PC-9 (cell line): ENCODE measurements at regions not wholly inside any gene's neighbourhood (a gene's known extent, or its start where the extent isn't known, plus 50 kb on each side); places are given as distances from the start of the nearest gene placed in this dataset.

Experiments used
- BruUV-seq: library from RNA; stranded (reverse); fragments of 400-500 nt; replicated peaks from 2 replicates; lab custom pipeline; 2021; lab: Mats Ljungman, UMichigan
- CTCF ChIA-PET: fragments of 300-600 bp; sonication (Branson Sonifier 250); formaldehyde crosslinking; loops from one replicate; lab custom pipeline; 2022; ENCODE audit warnings: antibody characterized with exemption; lab: Charles Lee
- POLR2A ChIA-PET: fragments of 300-600 bp; sonication (Branson Sonifier 250); formaldehyde crosslinking; loops from one replicate; lab custom pipeline; 2022; ENCODE audit warnings: antibody characterized with exemption; ENCODE audit not compliant: unreplicated experiment; lab: Charles Lee
- DNase-seq, 2 experiments: peaks; one replicate each; pipeline versions ENCODE4 v3.0.0 to v3.0.0-alpha.2; 2015 to 2022; ENCODE audit warnings: mixed read lengths in 1 of 2
- H2AFZ ChIP-seq: fragments of 200-600 bp; sonication (generic); 2 replicates; pipeline ENCODE4 v1.8.1; 2017; ENCODE audit warnings: antibody characterized with exemption
- H3F3A ChIP-seq: fragments of 200-600 bp; sonication (generic); 2 replicates; pipeline ENCODE4 v1.8.1; 2017; ENCODE audit warnings: antibody characterized with exemption, mild to moderate bottlenecking, low read depth; ENCODE audit not compliant: insufficient read depth
- H3K27ac ChIP-seq: fragments of 200-600 bp; sonication (generic); 2 replicates; pipeline ENCODE4 v1.6.1; 2016; ENCODE audit warnings: mixed run types
- H3K27me3 ChIP-seq: fragments of 200-600 bp; sonication (generic); 2 replicates; pipeline ENCODE4 v1.6.1; 2016; ENCODE audit warnings: low read depth, mixed run types; ENCODE audit not compliant: insufficient read depth
- H3K36me3 ChIP-seq: fragments of 200-600 bp; sonication (generic); 2 replicates; pipeline ENCODE4 v1.6.1; 2016; ENCODE audit warnings: low read depth, mixed run types
- H3K4me1 ChIP-seq: fragments of 200-600 bp; sonication (generic); replicated peaks from 2 replicates; pipeline ENCODE4 v1.6.1; 2016; ENCODE audit warnings: mixed run types; ENCODE audit not compliant: insufficient read depth
- H3K4me2 ChIP-seq: fragments of 200-600 bp; sonication (generic); 2 replicates; pipeline ENCODE4 v1.6.1; 2017; ENCODE audit warnings: mixed run types
- H3K4me3 ChIP-seq: fragments of 200-600 bp; sonication (generic); 2 replicates; pipeline ENCODE4 v1.6.1; 2016; ENCODE audit warnings: mixed run types
- H3K79me2 ChIP-seq: fragments of 200-600 bp; sonication (generic); 2 replicates; pipeline ENCODE4 v1.6.1; 2017; ENCODE audit warnings: low read depth, mixed run types
- H3K9me2 ChIP-seq: fragments of 200-600 bp; sonication (generic); 2 replicates; pipeline ENCODE4 v1.8.1; 2017; ENCODE audit warnings: mild to moderate bottlenecking; ENCODE audit not compliant: insufficient read depth
- H3K9me3 ChIP-seq: fragments of 200-600 bp; sonication (generic); 2 replicates; pipeline ENCODE4 v1.8.1; 2016; ENCODE audit warnings: low read depth; ENCODE audit not compliant: insufficient read depth
- H4K20me1 ChIP-seq: fragments of 200-600 bp; sonication (generic); 2 replicates; pipeline ENCODE4 v1.8.1; 2017; ENCODE audit not compliant: insufficient read depth
- EZH2 ChIP-seq: fragments of 200-600 bp; sonication (generic); IDR thresholded peaks from 2 replicates; pipeline ENCODE4 v1.8.0; 2017; ENCODE audit warnings: antibody characterized with exemption, low read depth
- intact Hi-C: fragments of 100-400 bp; cut with micrococcal nuclease; formaldehyde crosslinking; loops from one replicate; pipeline ENCODE4 v1.10.0; 2022; ENCODE audit not compliant: unreplicated experiment
- TF ChIP-seq, protein P1 (sequence below): fragments of 200-600 bp; sonication (generic); conservative IDR thresholded peaks from 2 replicates; pipeline ENCODE4 v1.6.1; 2017; ENCODE audit warnings: mixed run types, antibody characterized with exemption, mild to moderate bottlenecking, moderate library complexity

DNA sequence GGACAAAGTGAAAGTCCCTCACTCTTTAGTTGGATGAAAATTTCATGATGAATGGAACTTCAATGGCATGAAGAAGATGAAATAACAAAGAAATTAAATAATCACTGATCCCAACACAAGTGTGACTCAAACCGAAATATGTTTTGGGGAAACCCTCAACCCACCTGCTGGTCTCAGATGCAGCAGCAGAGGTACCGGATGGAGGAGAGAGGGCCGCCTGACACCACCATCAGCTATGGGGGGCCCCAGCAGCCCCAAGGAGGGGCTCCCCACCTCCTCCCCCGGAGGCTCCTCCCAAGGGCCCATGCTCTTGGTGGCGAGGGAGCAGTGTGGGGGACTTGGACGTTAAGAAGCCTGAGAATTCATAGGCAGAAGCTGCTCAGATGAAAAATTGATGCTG, 137.2 kb upstream of the ADARB2 start:
- no peaks in the 10 kb centered on the region for H3K9me2 ChIP-seq
- no peak overlapping the region for H3K27ac ChIP-seq
- H4K20me1 ChIP-seq: no peaks in the 10 kb centered on the region
- no peaks in the 10 kb centered on the region for H3F3A ChIP-seq
- ChIA-PET POLR2A (no interaction called here), CTCF (no interaction called here)
- no peak for DNase-seq
- no TSS peak for BruUV-seq
- no peak for TF ChIP-seq EZH2
- TF ChIP-seq, protein P1, sequence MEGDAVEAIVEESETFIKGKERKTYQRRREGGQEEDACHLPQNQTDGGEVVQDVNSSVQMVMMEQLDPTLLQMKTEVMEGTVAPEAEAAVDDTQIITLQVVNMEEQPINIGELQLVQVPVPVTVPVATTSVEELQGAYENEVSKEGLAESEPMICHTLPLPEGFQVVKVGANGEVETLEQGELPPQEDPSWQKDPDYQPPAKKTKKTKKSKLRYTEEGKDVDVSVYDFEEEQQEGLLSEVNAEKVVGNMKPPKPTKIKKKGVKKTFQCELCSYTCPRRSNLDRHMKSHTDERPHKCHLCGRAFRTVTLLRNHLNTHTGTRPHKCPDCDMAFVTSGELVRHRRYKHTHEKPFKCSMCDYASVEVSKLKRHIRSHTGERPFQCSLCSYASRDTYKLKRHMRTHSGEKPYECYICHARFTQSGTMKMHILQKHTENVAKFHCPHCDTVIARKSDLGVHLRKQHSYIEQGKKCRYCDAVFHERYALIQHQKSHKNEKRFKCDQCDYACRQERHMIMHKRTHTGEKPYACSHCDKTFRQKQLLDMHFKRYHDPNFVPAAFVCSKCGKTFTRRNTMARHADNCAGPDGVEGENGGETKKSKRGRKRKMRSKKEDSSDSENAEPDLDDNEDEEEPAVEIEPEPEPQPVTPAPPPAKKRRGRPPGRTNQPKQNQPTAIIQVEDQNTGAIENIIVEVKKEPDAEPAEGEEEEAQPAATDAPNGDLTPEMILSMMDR: no peak
- no peaks in the 10 kb centered on the region for H3K4me1 ChIP-seq
- H2AFZ ChIP-seq: no peak overlapping the region
- no peak overlapping the region for H3K4me3 ChIP-seq
- H3K36me3 ChIP-seq: no peaks in the 10 kb centered on the region
- no peak overlapping the region for H3K4me2 ChIP-seq
- peaks cover 6% of the 10 kb centered on the region; the same call in 1 of the 2 replicates for H3K27me3 ChIP-seq
- H3K9me3 ChIP-seq: no peaks in the 10 kb centered on the region
- H3K79me2 ChIP-seq: no peaks in the 10 kb centered on the region
- intact Hi-C loops: no loop called here

DNA sequence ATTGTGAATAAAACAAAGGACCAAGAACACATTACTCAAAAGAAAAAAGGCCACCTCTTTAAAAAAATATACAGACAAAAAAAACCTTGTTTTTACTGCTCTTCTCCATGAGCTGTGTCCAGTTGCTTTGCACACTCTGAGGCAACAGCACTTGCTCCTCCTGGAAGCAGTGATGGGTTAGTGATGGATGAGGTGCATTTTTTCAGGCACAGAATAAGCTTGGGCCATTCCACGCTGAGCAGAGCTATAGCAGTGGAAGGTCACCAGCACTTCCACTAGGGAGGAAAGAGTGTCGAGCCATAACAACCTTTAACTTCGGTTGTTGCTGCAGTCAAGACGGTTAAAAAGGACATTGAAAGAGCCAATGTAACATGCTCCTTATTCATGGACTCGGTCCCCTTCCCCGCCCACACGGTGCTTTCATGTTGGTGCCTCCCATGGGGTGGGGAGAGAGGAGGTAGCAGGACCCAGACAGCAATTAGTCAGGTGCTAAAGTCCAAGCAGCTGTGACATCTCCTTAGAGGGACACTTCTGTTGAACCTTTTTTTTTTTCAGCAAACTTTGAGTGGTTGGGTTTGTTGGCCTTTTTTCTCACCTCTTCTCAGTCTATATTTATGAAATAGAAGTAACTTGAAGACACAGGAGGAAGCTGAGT, 136.5 kb upstream of the ADARB2 start:
- CTCF ChIA-PET: no interaction called here
- no peaks in the 10 kb centered on the region for H3K36me3 ChIP-seq

DNA sequence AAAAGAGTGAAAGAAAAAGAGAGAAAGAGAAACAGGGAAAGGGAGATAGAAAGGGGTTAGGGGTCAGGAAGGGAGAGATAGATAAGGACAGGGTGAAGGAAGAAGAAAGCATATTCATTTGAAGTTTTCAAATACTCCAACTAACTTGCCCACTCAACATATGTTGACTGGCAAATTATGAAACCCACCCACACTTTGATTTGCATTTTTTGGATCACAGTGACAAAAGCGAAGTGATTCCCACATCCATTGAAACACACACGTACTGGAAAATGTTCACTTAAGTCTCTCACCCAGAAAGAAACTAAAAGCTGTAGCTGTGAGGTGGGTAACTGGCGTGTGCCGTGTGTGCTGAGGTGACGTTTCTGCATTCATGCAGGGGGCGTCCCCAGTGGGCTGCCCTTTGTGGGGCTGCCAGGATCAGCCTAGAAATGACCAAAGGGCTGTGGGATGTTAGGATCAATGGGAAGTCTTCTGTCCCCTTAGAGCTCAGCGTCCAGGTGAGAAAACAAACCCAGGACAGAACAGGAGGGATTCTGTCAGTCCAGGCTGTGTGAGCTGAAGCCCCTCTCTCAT, 134.9 kb upstream of the ADARB2 start:
- BruUV-seq: no TSS peak
- no peaks in the 10 kb centered on the region for H3K79me2 ChIP-seq
- no peaks in the 10 kb centered on the region for H3K36me3 ChIP-seq
- TF ChIP-seq, protein P1: no peak
- no peak for TF ChIP-seq EZH2
- H3K27ac ChIP-seq: no peak overlapping the region
- H3F3A ChIP-seq: no peaks in the 10 kb centered on the region
- H4K20me1 ChIP-seq: no peaks in the 10 kb centered on the region
- H2AFZ ChIP-seq: no peak overlapping the region
- intact Hi-C loops: no loop called here
- no peaks in the 10 kb centered on the region for H3K9me3 ChIP-seq
- no peaks in the 10 kb centered on the region for H3K9me2 ChIP-seq
- POLR2A ChIA-PET: no interaction called here
- no peak for DNase-seq
- H3K4me2 ChIP-seq: no peak overlapping the region
- H3K27me3 ChIP-seq: peaks cover 6% of the 10 kb centered on the region; the same call in 1 of the 2 replicates
- CTCF ChIA-PET: no interaction called here
- H3K4me1 ChIP-seq: no peaks in the 10 kb centered on the region
- H3K4me3 ChIP-seq: no peak overlapping the region

More for the DNA sequence above, 136.5 kb upstream of the ADARB2 start:
- no peaks in the 10 kb centered on the region for H3K4me1 ChIP-seq
- no peaks in the 10 kb centered on the region for H3F3A ChIP-seq
- H3K9me3 ChIP-seq: no peaks in the 10 kb centered on the region
- POLR2A ChIA-PET: no interaction called here
- H2AFZ ChIP-seq: no peak overlapping the region
- H3K27me3 ChIP-seq: peaks cover 6% of the 10 kb centered on the region; the same call in 1 of the 2 replicates
- no peaks in the 10 kb centered on the region for H3K9me2 ChIP-seq
- no peak for TF ChIP-seq EZH2
- TF ChIP-seq, protein P1: no peak
- H4K20me1 ChIP-seq: no peaks in the 10 kb centered on the region
- no peaks in the 10 kb centered on the region for H3K79me2 ChIP-seq
- no peak overlapping the region for H3K27ac ChIP-seq
- no peak overlapping the region for H3K4me2 ChIP-seq
- no peak overlapping the region for H3K4me3 ChIP-seq
- intact Hi-C loops: no loop called here
- no peak for DNase-seq
- no TSS peak for BruUV-seq
